CD14-positive monocyte (primary cell): ENCODE measurements at regions not wholly inside any gene's neighbourhood (a gene's known extent, or its start where the extent isn't known, plus 50 kb on each side); places are given as distances from the start of the nearest gene placed in this dataset.
A peak's percentile ranks its signal among the peaks of the same experiment; 100 is the strongest.

Source experiments
- DNase-seq, 3 donors: peaks; one replicate each; pipeline ENCODE4 v3.0.0-alpha.2; 2011 to 2022
- H2AFZ ChIP-seq: 2 replicates; pipeline ENCODE4 v1.6.0; 2012; ENCODE audit warnings: mild to moderate bottlenecking, low read depth, low read length, inconsistent platforms; ENCODE audit not compliant: insufficient read depth, poor library complexity, severe bottlenecking
- H3K27ac ChIP-seq, 2 donors: 1 replicate in 1 of 2; 2 replicates in 1 of 2; pipeline ENCODE4 v1.5.1; 2012 to 2013; ENCODE audit warnings: low read length in 2 of 2, control low read depth in 1 of 2, inconsistent platforms in 1 of 2, low read depth in 1 of 2, mild to moderate bottlenecking in 1 of 2
- H3K27me3 ChIP-seq, 2 donors: one replicate each; pipeline versions ENCODE4 v1.6.0 to v1.6.1; 2011 to 2013; ENCODE audit warnings: low read length in 2 of 2; ENCODE audit not compliant: control insufficient read depth in 2 of 2, insufficient read depth in 2 of 2
- H3K36me3 ChIP-seq, 2 donors: replicated peaks in 1 of 2; 1 replicate in 1 of 2; 2 replicates in 1 of 2; pipeline versions ENCODE4 v1.5.1 to v1.6.1; 2012 to 2013; ENCODE audit warnings: low read length in 2 of 2, control low read depth in 1 of 2, inconsistent platforms in 1 of 2, mild to moderate bottlenecking in 1 of 2; ENCODE audit not compliant: insufficient read depth in 2 of 2, control insufficient read depth in 1 of 2
- H3K4me1 ChIP-seq, 2 donors: 1 replicate in 1 of 2; 2 replicates in 1 of 2; pipeline versions ENCODE4 v1.5.1 to v1.6.1; 2012 to 2013; ENCODE audit warnings: low read length in 2 of 2, control low read depth in 1 of 2, inconsistent platforms in 1 of 2, mild to moderate bottlenecking in 1 of 2, moderate library complexity in 1 of 2; ENCODE audit not compliant: insufficient read depth in 2 of 2, control insufficient read depth in 1 of 2
- H3K4me2 ChIP-seq: replicated peaks from 2 replicates; pipeline ENCODE3; 2012; ENCODE audit warnings: low read length, moderate library complexity, mild to moderate bottlenecking; ENCODE audit not compliant: poor library complexity, severe bottlenecking; ENCODE audit errors: extremely low read depth
- H3K4me3 ChIP-seq, 3 experiments: fragments of 200-600 bp in 1 of 3; sonication (generic) in 1 of 3; replicated peaks in 1 of 3; 1 replicate in 2 of 3; 2 replicates in 1 of 3; pipeline ENCODE4 v1.5.1; 2011 to 2013; ENCODE audit warnings: low read length in 3 of 3, mild to moderate bottlenecking in 3 of 3, control low read depth in 2 of 3, low read depth in 2 of 3, inconsistent platforms in 1 of 3, moderate library complexity in 1 of 3
- H3K79me2 ChIP-seq: 2 replicates; pipeline ENCODE4 v1.6.0; 2012; ENCODE audit warnings: mild to moderate bottlenecking, control low read depth, inconsistent platforms, low read length, moderate library complexity; ENCODE audit not compliant: insufficient read depth
- H3K9ac ChIP-seq: 2 replicates; pipeline ENCODE4 v1.6.0; 2017; ENCODE audit warnings: low read length, mild to moderate bottlenecking; ENCODE audit not compliant: insufficient read depth, poor library complexity, severe bottlenecking
- H3K9me3 ChIP-seq, 2 donors: replicated peaks in 1 of 2; 1 replicate in 1 of 2; 2 replicates in 1 of 2; pipeline versions ENCODE4 v1.5.1 to v1.6.1; 2012 to 2013; ENCODE audit warnings: low read length in 2 of 2, control low read depth in 1 of 2; ENCODE audit not compliant: control insufficient read depth in 1 of 2, insufficient read depth in 1 of 2
- H4K20me1 ChIP-seq: 2 replicates; pipeline ENCODE4 v1.6.0; 2012; ENCODE audit warnings: mild to moderate bottlenecking, low read length, control low read depth, moderate library complexity; ENCODE audit not compliant: insufficient read depth
- H3K27ac Mint-ChIP-seq, 7 donors: one replicate each; pipeline ENCODE4 v1.8.0; 2020; ENCODE audit warnings: mild to moderate bottlenecking in 7 of 7, mixed read lengths in 7 of 7, moderate library complexity in 6 of 7, inconsistent platforms in 2 of 7
- H3K27me3 Mint-ChIP-seq, 3 donors: one replicate each; pipeline ENCODE4 v1.8.0; 2021 to 2022; ENCODE audit warnings: low read depth in 3 of 3, mild to moderate bottlenecking in 3 of 3, mixed read lengths in 3 of 3, moderate library complexity in 3 of 3, inconsistent platforms in 1 of 3
- H3K36me3 Mint-ChIP-seq, 2 donors: one replicate each; pipeline ENCODE4 v1.8.0; 2020; ENCODE audit warnings: mixed read lengths in 2 of 2, inconsistent platforms in 1 of 2, mild to moderate bottlenecking in 1 of 2
- H3K4me1 Mint-ChIP-seq: one replicate; pipeline ENCODE4 v1.8.0; 2020; ENCODE audit warnings: mild to moderate bottlenecking, mixed read lengths
- H3K4me3 Mint-ChIP-seq, 2 donors: one replicate each; pipeline ENCODE4 v1.8.0; 2020; ENCODE audit warnings: mild to moderate bottlenecking in 2 of 2, mixed read lengths in 2 of 2, moderate library complexity in 1 of 2
- H3K9me3 Mint-ChIP-seq, 7 donors: one replicate each; pipeline ENCODE4 v1.8.0; 2020 to 2022; ENCODE audit warnings: mixed read lengths in 7 of 7, mild to moderate bottlenecking in 6 of 7, moderate library complexity in 6 of 7, inconsistent platforms in 2 of 7
- CTCF ChIP-seq: fragments of 200-600 bp; IDR thresholded peaks from one replicate; pipeline ENCODE4 v1.8.0; 2022; ENCODE audit warnings: antibody characterized with exemption, mild to moderate bottlenecking
- WGBS: methylation state at CpG from one replicate; pipeline ENCODE4 v1.1.5; 2013; ENCODE audit warnings: missing lambda C conversion rate; ENCODE audit not compliant: insufficient coverage; 5-methylcytosine and 5-hydroxymethylcytosine counted together
- intact Hi-C, 2 donors: fragments of 100-400 bp; cut with micrococcal nuclease; formaldehyde crosslinking; loops; one replicate each; pipeline versions ENCODE4 v1.15.0 to v1.15.1; 2023

GRCh38 chr5:101846496-101846895, 449.6 kb downstream of the SLCO4C1 start:
- no peaks in the 10 kb centered on the region for H3K4me1 ChIP-seq
- no peak overlapping the region for H3K27ac Mint-ChIP-seq
- H3K4me1 Mint-ChIP-seq, result no peaks in the 10 kb centered on the region
- no peak for DNase-seq
- TF ChIP-seq CTCF, result no peak
- intact Hi-C loops, result no loop called here
- no peak overlapping the region for H3K4me3 ChIP-seq
- H3K79me2 ChIP-seq, result no peaks in the 10 kb centered on the region
- no peak overlapping the region for H3K9ac ChIP-seq
- H2AFZ ChIP-seq, result no peak overlapping the region
- H3K4me2 ChIP-seq, result no peak overlapping the region
- no peaks in the 10 kb centered on the region for H3K36me3 ChIP-seq
- H3K27me3 ChIP-seq, result no peaks in the 10 kb centered on the region
- no peak overlapping the region for H3K4me3 Mint-ChIP-seq
- no peak overlapping the region for H3K27ac ChIP-seq
- no peaks in the 10 kb centered on the region for H3K27me3 Mint-ChIP-seq
- no peaks in the 10 kb centered on the region for H3K36me3 Mint-ChIP-seq
- no peaks in the 10 kb centered on the region for H3K9me3 ChIP-seq
- H3K9me3 Mint-ChIP-seq, result peaks cover 0 to 6% (median 2%) of the 10 kb centered on the region in 7 donors
- no peaks in the 10 kb centered on the region for H4K20me1 ChIP-seq

- Mint-ChIP-seq H3K4me1 (no peaks in the 10 kb centered on the region), H3K27ac (peak overlapping the region in 1 of 7 donors; percentile 57), H3K4me3 (no peak overlapping the region), H3K36me3 (no peaks in the 10 kb centered on the region), H3K9me3 (peaks cover 0 to 6% (median 1%) of the 10 kb centered on the region in 7 donors), H3K27me3 (no peaks in the 10 kb centered on the region)
- H3K4me2 ChIP-seq, result no peak overlapping the region
- H3K9me3 ChIP-seq, result no peaks in the 10 kb centered on the region
- no CpG with 5 or more reads among the region's 1 CpG for WGBS
- no peaks in the 10 kb centered on the region for H3K4me1 ChIP-seq
- no peaks in the 10 kb centered on the region for H3K79me2 ChIP-seq
- H4K20me1 ChIP-seq, result no peaks in the 10 kb centered on the region
- intact Hi-C loops, result no loop called here
- H3K9ac ChIP-seq, result no peak overlapping the region
- H3K36me3 ChIP-seq, result no peaks in the 10 kb centered on the region
- DNase-seq, result no peak
- no peaks in the 10 kb centered on the region for H3K27me3 ChIP-seq
- no peak overlapping the region for H3K4me3 ChIP-seq
- no peak overlapping the region for H2AFZ ChIP-seq
- no peak overlapping the region for H3K27ac ChIP-seq
- no peak for TF ChIP-seq CTCF
Measured at GRCh38 chr5:101843055-101843454, 453.0 kb downstream of the SLCO4C1 start.
